Stimulated activated CD8-positive, alpha-beta memory T cell treated with anti-CD3 and anti-CD28 coated beads, Interleukin-15, amount 100 ng/mL, for 48 hours (primary cell): ENCODE measurements at regions not wholly inside any gene's neighbourhood (a gene's known extent, or its start where the extent isn't known, plus 50 kb on each side); places are given as distances from the start of the nearest gene placed in this dataset.

ENCODE experiments used
- DNase-seq, 2 donors: peaks; one replicate each; pipeline ENCODE4 v3.0.0-alpha.2; 2020; ENCODE audit warnings: low read depth in 2 of 2

DNA sequence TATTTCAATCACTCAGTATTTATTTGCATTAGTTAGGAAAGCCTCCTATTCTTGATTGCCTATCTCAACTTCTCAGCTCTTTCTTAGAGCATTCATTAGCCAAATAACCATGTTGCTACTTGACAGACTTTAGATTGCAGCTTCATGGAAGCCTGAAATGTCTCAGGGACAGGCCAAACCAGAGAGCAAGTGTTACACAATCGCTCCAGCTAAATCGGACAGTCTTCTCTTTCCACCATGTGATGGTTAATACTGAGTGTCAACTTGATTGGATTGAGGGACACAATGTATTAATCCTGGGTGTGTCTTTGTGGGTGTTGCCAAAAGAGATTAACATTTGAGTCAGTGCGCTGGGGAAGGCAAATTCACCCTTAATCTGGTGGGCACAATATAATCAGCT, 106.5 kb upstream of the DRD2 start:
- DNase-seq: no peak

DNA sequence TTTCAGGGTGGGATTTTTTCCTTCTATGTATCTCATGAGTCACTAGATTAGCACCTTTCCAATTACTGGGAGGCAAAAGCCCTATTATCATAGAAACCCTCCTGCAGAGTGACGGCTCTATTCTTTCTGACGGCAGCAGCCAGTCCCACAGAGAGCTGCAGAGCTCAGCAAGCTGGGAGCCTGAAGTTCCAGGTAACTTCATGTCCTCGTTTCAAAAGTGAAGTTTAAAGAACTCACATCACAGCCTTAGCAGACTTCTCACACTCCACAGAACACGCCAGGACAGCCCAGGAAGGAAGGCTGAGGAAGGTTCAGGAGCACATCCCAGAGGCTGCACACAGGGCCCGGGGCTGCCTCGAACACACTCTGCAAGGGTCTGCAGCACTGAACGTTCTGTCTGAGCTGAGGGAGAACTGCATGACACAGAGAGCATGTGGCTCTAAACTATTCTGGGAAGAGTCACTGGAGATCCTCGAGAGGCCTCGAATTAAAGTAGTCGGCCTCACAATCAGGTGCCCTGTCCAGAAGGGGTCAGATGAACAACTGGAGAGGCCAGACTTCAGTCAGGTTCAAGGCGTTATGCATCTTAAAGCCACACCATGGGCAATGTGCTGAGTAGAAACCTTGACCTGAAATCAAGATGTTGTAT, 104.2 kb upstream of the DRD2 start:
- DNase-seq: no peak

DNA sequence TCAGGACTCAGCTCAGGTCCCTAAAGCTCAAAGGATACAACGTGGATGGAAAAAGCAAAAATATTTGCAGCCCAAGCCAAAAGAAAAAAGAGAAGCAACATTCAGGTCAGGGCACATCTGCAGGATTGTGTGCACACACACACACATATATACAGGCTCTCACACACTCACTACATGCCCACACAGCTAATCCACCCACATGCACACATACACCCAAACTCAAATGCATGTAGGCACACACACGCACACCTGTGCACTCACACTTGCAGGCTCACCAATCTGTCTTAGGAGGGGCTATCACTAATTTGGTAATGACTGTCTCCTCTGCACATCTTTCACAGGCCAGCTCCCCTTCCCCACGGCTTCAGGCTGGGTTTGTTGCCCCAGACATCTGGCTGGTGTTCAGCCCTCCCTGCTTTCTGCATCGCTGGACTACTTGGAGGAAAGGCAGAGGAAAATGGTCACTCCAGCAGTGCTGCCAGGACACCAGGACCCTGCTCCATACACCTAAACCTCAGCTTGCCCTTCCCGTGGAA, 103.6 kb upstream of the DRD2 start:
- no peak for DNase-seq

DNA sequence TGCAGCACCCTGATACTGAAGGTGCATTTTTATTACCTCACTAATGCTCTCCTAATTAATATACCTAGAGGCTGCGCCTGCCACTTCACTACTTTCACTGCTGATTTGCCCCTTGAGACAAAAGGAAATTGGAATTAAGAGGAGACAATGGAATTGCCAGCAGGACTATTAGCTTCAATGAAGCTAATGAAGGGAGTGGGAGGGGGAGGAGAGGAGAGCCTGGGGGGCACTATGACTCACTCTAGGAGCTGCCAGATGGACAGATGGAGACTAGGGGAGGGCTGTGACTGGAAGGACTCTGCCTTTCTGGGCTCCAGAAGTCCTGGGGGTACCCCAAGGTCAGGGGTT, 102.8 kb upstream of the DRD2 start:
- no peak for DNase-seq

DNA sequence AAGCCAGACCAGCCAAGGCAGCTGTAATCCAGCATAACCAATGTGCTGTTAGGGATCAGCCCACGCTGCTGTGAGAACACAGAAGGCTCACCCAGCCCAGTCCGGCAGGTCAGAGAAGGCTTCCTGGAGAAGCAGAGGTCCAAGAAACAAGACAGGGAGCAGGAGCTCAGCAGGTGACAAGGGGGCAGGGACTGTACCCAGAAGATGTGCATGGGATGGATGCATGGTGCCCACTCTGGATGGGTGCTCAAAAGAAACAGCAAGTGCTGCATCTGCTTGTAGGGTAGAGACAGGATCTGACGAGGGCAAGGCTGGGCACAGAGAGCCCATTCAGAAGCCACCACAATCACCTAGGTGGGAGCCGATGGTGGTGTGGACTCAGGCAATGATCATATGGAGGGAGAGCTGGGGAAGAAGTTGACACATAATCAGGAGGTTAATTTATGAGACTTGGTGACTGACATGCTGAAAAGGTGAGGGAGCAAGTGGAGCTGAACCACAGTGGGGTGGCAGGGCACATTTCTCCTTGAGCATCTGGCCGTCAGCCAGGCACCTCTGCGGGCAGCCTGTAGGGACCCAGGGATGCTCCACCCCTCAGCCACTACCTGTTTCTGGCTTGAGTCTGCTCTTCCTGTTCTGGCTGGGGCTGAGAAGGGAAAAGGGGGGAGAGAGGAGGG, 102.3 kb upstream of the DRD2 start:
- DNase-seq: no peak

DNA sequence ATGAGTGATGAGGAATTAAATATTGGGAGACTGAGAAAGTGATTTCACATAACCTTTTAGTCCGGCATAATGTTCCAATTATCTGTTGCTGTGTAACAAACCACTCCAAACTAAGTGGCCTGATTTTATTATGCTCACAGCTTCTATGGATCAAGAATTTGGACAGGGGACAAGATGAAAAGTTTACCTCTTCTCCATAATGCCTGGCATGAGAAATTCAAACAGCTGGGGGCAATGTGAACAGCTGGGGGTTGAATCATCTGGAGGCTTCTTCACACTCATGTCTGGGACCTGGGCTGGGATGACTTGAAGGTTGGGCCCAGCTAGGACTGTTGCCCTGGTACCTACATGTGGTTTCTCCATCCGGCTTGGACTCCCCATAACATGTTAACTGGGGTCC, 99.4 kb upstream of the DRD2 start:
- no peak for DNase-seq

DNA sequence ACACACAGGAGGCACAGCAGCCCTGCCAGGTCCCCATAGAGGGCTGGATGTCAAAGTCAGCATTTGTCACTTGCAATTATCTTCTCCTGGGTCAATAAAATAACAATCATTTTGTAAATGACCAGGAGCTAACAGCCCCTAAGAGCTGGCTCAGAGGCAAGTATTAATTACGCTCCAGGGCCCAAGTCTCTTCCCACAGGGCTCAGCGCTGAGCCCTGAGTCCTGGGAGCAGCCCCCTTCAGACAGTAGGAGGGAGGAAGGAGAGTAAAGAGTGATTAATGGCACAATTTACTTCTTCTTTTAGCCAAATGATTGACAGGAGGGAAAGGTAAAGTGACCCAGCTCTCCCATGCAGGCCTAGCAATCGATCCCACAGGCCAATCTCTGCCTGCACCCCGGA, 99.0 kb upstream of the DRD2 start:
- no peak for DNase-seq

DNA sequence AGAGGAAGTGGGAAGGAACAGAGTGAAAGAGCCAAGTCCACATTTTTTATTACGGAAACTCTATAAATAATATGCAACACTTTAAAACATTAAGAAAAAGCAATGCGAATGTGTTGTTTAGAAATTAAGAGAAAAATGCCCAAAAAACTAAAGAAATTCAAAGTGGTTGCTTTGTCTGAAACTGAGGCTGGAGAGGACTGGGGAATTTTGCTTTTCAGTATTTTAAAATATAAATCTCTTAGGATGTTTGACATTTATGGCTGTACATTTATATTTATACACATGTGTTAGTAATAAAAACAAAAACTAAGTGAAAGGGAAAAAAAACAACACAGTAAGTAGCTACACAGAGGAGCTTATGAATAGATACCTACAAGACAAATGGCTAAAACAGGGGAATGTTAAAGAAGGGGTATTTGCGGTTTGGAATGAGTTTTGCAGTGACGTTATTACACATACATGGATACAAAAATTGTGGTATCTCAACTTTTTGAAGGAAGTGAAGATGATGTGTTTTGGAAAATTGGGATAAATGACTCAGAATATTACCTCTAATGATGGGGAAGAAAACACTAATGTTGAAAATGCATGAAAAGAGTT, 97.0 kb upstream of the DRD2 start:
- DNase-seq: no peak

DNA sequence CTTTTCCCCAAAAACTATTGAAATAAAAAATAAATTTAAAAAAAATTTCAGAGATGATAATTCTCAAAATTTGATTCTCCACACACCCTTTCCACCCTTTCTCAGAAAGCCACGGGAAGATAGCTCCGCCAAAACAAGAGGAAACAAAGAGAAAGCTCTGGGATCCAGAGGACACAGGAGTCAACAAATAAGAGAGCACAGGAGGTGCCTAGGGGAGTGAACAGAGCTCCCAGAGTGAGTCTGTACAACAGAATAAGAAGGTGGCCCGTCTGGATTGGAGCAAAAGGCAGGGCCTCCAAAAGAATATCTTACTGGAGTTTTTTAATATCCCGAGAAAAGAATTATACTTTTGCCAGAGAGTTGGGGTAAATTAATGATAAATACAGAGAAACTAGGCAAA, 96.3 kb upstream of the DRD2 start:
- no peak for DNase-seq

DNA sequence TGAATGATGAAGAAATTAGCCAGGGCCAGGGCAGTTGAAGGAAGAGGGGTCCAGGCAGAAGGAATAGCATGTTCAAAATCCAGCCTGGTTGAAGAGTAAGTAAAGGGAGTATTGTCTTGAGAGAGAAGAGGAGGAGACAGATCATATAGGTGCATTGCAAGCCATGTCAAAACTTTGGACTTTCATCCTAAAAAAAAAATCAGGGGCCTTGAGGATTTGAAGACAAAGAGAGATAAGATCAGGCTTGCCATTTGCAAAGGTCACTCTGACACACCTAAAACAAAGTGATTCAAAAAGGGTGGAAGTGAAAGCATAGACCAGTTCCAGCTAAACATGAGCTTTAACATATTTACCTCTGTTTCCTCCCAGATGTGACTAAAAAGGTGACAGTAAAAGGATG, 95.7 kb upstream of the DRD2 start:
- DNase-seq: no peak

DNA sequence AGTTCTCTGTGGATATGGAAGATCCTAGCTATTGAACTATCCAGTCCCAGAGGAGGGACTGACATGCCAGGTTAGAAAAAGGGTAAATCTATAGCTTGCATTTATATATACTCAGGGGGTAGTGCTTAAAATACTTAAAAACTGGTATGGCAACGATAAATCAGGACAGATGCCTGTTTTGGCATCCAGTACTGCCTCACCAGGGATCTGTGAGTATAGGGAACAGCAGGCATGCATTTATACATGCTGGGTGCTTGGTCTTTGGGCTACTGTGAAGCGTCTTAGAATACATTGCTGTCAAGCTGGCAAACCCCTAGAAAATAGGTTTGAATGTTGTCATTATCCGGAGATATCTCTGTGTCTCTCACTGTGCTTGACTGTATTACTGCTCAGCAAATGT, 94.2 kb upstream of the DRD2 start:
- DNase-seq: no peak

DNA sequence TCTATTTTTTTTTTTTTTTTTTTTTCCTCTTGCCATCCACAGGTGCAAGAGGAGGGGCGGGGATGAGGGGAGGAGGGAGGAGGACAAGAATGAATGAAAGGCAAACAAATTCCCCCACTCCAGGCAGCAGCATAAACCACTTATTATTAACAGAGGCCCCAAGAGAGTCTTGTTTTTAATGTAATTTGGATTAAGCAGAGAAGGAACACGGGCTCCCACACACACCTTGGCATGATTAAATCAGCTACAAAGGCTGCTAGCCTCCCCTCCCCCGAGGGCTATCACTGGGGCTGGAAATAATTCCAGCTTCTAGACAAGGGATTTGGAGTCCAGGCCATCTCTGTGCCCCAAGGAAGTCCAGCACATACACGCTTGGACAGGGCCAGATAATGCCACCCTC, 93.4 kb upstream of the DRD2 start:
- DNase-seq: no peak

DNA sequence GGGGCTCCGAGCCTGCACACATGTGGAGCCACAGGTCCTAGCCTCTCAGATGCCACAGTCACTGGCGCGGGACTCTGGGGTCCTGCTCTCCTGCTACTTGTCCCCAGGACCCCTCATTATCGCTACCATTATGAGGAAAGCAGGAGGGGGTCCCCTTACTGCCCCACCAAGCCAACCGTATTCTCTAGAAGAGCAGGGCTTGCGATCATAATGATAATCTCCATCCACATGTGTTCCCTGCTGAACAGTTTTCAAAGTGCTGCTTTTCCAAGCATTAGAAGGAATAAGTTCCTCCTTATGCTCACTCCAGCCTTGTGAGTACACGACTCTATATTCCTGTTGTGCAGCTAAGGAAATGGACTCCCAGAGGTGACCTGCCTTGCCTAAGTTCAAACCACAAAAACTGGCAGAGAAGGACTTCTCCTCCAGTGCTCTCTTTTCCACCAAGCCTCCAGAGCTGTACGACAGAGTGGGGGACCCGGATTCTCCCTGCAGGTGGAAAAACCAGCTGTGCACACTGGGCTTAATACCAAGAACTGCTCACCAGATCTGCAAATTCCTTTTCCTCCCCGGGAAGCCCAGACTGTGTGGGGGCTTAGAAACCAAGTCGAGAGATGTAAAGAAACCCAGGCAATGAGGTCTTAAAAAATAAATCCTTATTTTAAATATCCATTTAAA, 92.8 kb upstream of the DRD2 start:
- no peak for DNase-seq

DNA sequence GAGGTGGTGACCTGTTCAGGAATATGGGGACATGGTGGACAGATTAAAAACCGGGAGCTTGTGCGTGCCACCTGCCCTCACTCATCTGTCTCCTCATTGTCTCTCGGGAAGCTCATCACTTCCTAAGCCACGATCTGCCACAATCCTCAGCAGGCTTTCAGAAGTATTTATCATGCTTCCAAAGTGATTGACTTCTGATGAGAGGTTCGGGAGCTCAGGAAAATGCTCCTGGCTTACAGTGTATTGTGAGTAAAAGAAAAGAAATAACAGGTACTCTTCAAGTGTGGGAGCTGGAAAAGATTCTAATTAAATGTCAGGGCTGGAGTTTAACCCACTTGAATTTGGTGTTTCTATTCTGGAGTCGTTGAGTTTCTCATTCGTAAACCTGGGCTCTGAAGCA, 91.9 kb upstream of the DRD2 start:
- DNase-seq: no peak

DNA sequence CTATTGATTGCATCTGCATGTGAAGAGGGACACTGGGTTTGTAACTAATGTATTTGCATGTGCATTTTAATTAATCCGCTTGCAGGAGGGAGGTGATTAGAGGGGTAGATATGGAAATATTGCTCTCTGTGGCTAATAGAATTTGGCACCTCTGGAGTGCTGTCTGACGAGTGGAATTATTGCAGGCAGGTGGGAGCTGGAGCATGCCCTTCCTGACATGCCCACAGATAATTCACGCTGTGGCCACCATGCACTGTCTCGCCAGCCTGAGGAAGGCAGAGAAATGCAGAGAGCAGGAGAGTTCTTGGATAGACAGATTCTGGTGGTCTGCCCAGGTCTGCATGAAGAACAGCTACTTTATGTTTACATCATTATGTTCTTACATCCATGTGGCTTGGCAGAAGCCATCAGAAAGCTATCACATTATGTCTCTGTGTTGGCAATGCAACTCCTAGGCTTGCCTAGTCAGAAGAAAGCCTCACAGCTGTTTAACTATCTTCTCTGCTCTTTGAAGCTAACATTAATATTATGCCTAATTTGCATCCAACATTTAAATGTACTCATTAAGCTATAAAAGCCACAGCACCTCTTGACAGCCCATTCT, 89.4 kb upstream of the DRD2 start:
- DNase-seq: no peak

DNA sequence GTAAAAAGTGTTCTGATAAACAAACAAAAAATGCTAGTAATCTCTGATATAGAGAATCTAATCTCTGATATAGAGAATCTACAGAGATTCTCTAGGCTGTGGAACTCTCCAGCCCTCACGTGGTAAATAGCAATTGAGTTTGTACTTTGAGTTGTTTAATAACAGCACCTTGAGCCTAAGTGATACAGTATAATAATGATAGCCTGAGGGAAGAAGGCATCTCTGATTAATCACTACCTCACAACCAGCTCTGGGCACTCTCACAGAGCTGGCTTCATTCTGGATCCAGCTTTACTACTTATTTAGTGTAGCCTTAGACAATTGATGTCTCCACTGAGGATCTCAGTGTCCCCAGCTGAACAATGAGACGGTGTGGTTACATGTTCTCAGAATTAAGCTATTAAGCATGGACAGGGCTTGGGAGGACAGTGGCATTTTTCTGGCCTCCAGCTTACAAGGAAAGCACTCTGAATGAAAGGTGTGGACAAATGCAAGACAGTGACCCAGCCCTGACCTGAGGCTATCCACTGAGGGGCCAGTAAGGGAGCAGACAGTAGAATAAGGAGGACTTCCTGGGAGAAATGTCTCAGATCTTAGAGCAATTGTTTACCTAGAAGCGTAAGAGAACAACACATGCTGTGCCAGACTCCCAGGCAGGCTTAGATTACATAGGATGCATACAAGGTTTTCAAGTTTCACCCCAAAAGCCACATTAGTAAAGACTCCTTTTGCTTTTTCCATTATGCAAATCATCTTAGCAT, 88.7 kb upstream of the DRD2 start:
- DNase-seq: no peak

DNA sequence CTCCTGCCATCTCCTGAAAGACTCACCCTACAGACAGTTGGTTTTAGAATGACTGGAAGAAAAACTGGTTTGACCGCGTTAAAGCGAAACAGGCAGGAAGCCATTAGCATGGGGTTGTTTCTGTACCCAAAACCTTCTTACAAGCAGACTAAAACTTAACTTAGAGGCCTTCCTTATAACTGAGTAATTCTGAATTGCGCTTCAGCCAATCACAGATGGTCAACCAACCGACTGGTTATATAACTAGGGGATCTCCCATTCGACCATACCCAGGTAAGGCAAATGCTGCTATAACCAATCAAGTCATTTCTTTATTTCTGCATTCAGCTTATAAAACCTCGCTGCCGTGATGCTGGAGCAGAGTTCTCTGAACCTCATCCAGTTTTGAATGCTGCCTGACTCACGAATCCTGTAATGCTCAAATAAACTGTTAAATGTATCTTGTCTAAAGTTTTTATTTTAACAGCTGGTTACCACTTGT, 87.8 kb upstream of the DRD2 start:
- DNase-seq: no peak

DNA sequence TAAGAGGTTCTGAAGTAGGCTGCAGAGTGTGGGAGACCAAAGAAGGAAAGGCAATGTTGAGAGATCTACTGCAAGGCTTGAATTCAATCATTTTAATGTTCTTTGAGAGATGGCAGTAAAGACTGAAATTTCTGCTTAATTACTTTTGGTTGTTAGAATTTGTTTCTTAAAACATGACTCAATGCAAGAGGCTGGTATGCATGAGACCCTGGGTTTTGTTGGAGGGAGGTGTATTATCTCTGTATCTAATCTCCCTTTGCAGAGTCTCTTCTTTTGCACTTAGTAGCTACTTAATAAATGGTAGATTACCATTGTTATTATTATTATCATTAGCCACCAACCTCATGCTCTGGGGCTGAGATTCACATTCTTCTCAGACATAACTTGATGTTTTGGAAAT, 87.4 kb upstream of the DRD2 start:
- no peak for DNase-seq

DNA sequence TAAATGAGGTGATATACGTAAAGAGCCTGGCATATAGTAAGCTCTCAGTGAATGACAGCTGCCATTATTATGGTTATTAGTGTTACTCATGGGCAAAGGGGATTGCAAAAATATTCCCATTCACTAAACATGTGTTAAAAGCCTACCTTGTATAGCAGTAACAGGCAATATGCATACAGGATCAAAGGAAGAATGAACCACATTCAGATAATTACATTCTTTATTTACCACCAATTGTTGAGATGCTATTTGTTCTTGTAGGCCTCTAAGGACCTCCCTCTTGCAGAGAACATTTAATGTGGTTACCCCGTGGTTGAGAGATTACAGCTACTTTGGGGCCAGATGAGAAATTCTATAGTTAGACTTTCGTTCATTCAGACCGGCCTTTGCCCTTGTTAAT, 82.7 kb upstream of the DRD2 start:
- no peak for DNase-seq

DNA sequence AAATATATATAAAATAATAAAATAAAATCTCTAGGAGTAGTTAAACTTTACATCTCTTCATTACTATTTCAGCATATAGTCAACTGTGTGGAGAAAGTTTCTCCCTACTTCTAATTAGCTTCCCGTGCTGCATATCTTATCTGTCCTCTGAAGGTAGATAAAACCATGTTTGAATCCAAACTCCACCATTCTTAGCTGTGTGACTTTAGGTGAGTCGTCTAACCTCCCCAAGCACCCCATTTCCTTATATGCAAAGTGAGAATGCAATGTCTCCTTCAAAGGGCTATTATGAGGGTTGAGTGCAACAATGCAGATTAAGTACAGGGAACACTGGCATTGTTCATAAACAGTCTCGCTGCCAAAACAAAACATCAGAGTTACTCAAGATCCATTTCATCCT, 80.8 kb upstream of the DRD2 start:
- DNase-seq: no peak

DNA sequence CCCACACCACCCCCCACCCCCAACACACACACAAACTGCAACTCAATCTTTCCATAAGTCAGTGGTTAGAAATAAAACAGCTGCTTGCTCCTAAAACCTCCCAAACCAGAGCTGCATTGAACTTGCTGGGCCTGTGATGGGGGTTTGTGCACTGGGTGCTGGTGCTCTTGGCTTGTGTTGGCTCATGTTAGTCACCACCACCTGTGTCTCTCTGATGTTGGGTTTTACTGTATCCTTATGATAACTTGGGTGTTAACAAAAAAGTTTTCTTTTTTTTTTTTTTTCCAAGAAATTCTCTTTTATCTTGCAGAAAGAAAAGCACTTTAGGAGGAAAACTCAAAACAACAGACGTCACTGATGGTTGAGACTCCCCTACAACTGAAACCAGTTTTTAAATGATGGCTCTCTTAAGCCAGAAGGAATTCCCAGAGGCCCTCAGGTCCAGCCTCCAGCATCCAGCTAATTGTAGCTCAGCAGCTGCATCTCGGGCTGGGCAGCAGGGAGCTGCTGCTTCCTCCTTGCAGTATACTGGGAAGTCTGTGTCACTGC, 79.9 kb upstream of the DRD2 start:
- no peak for DNase-seq
